HFFc6 (cell line): ENCODE measurements at regions not wholly inside any gene's neighbourhood (a gene's known extent, or its start where the extent isn't known, plus 50 kb on each side); places are given as distances from the start of the nearest gene placed in this dataset.

Source experiments
- DNase-seq: peaks from one replicate; pipeline ENCODE4 v3.0.0-alpha.2; 2018
- H3K27ac Mint-ChIP-seq: 2 replicates; pipeline ENCODE4 v1.8.0; 2020; ENCODE audit warnings: mild to moderate bottlenecking, mixed read lengths
- H3K27me3 Mint-ChIP-seq: 2 replicates; pipeline ENCODE4 v1.8.0; 2021; ENCODE audit warnings: mild to moderate bottlenecking, moderate library complexity, mixed read lengths; ENCODE audit not compliant: insufficient read depth
- H3K36me3 Mint-ChIP-seq: 2 replicates; pipeline ENCODE4 v1.8.0; 2021; ENCODE audit warnings: low read depth, mixed read lengths
- H3K4me1 Mint-ChIP-seq: 2 replicates; pipeline ENCODE4 v1.8.0; 2020; ENCODE audit warnings: low read depth, mixed read lengths
- H3K4me3 Mint-ChIP-seq: 2 replicates; pipeline ENCODE4 v1.8.0; 2020; ENCODE audit warnings: mild to moderate bottlenecking, moderate library complexity, mixed read lengths
- H3K9me3 Mint-ChIP-seq: 2 replicates; pipeline ENCODE4 v1.8.0; 2020; ENCODE audit warnings: mild to moderate bottlenecking, mixed read lengths
- TF ChIP-seq, protein P1 (sequence below): fragments of 200-600 bp; sonication (generic); IDR thresholded peaks from 2 replicates; pipeline ENCODE4 v1.5.0; 2021; ENCODE audit warnings: antibody characterized with exemption, mild to moderate bottlenecking

DNA sequence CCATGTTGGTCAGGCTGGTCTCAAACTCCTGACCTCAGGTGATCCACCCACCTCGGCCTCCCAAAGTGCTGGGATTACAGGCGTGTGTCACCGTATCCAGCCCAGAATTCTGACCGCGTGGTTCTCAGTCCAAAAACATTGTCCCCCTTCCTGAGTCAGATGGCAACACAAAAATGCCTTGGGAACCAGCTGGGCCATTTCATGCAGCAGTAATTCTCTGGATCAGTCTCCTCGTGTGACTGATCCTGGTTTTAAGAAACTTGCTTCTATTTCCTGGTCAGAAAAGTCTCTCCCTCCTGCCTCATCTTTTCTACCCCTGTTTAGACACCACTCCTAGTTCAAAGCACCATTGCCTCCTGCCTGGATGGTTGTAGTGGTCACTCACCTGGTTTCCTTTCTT, 60.9 kb upstream of the USP29 start:
- Mint-ChIP-seq H3K27me3 (peaks cover 1% of the 10 kb centered on the region; the same call in 1 of the 2 replicates), H3K36me3 (peaks cover 6% of the 10 kb centered on the region), H3K4me3 (no peak overlapping the region), H3K27ac (no peak overlapping the region), H3K4me1 (no peaks in the 10 kb centered on the region), H3K9me3 (peaks cover 61% of the 10 kb centered on the region)
- TF ChIP-seq, protein P1, sequence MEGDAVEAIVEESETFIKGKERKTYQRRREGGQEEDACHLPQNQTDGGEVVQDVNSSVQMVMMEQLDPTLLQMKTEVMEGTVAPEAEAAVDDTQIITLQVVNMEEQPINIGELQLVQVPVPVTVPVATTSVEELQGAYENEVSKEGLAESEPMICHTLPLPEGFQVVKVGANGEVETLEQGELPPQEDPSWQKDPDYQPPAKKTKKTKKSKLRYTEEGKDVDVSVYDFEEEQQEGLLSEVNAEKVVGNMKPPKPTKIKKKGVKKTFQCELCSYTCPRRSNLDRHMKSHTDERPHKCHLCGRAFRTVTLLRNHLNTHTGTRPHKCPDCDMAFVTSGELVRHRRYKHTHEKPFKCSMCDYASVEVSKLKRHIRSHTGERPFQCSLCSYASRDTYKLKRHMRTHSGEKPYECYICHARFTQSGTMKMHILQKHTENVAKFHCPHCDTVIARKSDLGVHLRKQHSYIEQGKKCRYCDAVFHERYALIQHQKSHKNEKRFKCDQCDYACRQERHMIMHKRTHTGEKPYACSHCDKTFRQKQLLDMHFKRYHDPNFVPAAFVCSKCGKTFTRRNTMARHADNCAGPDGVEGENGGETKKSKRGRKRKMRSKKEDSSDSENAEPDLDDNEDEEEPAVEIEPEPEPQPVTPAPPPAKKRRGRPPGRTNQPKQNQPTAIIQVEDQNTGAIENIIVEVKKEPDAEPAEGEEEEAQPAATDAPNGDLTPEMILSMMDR = no peak
- DNase-seq = no peak

DNA sequence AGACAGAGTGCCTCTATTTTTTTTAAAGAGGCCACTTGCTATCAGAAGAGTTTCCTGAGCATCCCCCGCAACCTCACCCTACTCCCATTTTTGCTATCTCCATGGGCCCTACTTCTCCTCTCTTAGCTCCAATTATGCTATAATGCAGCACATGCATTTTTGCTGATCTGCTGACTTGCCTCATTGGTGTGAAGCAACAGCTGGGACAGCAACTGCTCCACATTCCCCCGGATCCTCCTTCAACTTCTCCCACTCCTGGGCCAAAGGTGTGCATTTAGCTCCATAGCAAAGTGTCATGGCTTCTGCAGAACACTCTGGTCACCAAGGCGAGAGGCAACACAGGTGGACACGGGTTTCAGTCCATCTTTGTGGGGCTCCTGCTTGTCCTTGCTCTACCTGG, 56.7 kb upstream of the USP29 start:
- Mint-ChIP-seq H3K9me3 (peaks cover 66% of the 10 kb centered on the region), H3K4me1 (no peaks in the 10 kb centered on the region), H3K27me3 (no peaks in the 10 kb centered on the region), H3K36me3 (peaks cover 6% of the 10 kb centered on the region), H3K27ac (no peak overlapping the region), H3K4me3 (no peak overlapping the region)
- DNase-seq = no peak
- TF ChIP-seq, protein P1 = no peak

DNA sequence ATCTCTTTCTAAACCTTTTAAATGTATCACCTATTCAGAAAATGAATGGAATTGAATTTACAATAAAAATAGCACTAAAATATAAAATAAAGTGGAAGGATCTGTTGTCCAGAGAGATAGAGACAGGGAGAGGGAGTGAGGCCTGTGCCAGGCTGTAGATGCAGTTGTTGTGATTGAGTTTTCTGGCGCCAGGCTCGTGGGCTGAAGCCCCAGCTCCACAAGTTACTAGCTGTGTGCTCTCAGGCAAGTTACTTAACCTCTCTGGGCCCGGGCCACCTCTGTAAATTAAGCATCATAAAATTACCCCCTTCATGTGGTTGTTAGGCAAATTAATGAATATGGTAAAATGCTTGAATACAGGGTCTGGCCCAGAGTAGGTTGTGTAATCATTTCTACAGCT, 52.3 kb upstream of the USP29 start:
- Mint-ChIP-seq H3K9me3 (peaks cover 73% of the 10 kb centered on the region), H3K27ac (no peak overlapping the region), H3K4me3 (no peak overlapping the region), H3K27me3 (no peaks in the 10 kb centered on the region; the same call in 1 of the 2 replicates), H3K36me3 (peaks cover 6% of the 10 kb centered on the region), H3K4me1 (no peaks in the 10 kb centered on the region)
- TF ChIP-seq, protein P1 = no peak
- DNase-seq = no peak

DNA sequence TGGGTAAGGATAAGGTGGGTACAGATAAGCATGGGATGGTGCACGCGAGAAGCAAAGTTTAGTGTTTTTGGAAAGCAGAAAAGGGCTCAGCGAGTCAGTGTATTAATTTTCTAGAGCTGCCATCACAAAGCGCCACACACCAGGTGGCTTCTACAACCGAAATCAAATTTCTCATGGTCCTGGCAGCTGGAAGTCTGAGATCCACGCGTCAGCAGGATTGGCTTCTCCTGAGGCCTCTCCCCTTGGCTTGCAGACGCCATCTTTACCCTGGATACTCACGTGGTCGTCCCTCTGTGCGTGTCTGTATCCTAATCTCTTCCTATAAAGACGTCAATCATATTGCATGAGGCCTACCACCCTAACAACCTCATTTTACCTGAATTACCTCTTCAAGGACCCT, 51.5 kb upstream of the USP29 start:
- H3K4me1 Mint-ChIP-seq = no peaks in the 10 kb centered on the region
- TF ChIP-seq, protein P1 = no peak
- H3K27ac Mint-ChIP-seq = no peak overlapping the region
- peaks cover 73% of the 10 kb centered on the region for H3K9me3 Mint-ChIP-seq
- peaks cover 3% of the 10 kb centered on the region for H3K36me3 Mint-ChIP-seq
- no peak for DNase-seq
- H3K27me3 Mint-ChIP-seq = no peaks in the 10 kb centered on the region; the same call in 1 of the 2 replicates
- no peak overlapping the region for H3K4me3 Mint-ChIP-seq

DNA sequence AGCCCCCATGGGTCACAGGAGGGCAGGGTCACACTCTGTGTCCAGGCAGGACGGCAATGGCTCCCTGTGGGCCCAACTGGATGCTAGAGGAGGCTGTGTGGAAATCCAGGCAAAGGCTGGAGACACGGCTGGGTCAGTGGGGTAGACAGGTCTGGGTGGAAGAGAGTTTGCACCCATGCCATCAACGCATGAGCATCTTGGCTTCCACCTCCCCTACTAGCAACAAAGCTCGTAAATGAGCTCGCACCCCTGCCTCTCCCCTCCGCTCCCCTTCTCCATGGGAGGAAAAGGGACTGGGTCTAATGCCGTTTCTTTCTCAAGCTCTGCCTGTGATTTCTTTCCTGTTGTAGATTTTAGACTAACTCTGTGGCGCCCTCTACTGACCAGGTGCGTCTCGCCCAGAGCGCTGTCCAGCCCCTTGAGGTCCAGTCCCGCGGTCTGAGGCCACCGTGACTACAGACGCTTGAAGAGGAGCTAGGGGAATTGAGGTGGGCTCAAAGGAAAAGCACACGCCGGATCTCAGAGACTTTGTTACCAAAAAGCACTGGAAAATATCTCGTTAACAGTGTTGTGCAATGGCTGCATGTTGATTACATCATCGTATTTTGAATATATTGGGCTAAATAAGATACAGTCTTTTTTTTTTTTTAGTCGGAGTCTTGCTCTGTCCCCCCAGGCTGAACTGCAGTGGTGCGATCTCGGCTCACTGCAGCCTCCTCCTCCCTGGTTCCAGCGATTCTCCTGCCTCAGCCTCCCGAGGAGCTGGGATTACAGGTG, 50.7 kb upstream of the USP29 start:
- no peaks in the 10 kb centered on the region; the same call in 1 of the 2 replicates for H3K27me3 Mint-ChIP-seq
- DNase-seq = no peak
- H3K36me3 Mint-ChIP-seq = no peaks in the 10 kb centered on the region; the same call in 1 of the 2 replicates
- H3K9me3 Mint-ChIP-seq = peaks cover 69% of the 10 kb centered on the region
- no peak overlapping the region for H3K27ac Mint-ChIP-seq
- H3K4me1 Mint-ChIP-seq = no peaks in the 10 kb centered on the region
- TF ChIP-seq, protein P1 = peak; percentile 38
- no peak overlapping the region for H3K4me3 Mint-ChIP-seq
